ENCODE measurements at regions not wholly inside any gene's neighbourhood (a gene's known extent, or its start where the extent isn't known, plus 50 kb on each side); places are given as distances from the start of the nearest gene placed in this dataset.
"Not testable (repeated sequence)": the region's sequence is repeated elsewhere in the genome, so short reads cannot be mapped to it uniquely, and the experiment has no call there.

DNA sequence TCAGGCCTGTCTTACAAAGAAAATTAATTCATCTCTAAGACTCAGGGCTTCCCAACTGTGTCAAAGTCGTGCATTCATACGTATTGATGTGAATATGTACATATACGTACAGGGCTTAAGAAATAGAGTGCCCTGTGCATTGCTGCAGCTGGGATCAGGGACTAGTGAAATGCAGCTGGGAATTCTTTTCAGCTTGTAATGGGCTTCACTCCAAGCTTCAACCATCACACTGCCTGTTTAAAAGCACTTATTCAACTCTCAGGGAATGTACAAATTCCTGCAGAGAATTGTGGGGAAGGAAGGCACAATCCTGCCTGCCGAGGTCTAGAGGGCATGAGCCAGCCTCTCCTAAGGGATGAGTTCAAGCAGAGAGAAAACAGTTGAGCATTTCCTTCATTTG lies 59.6 kb upstream of the MAN2A1 start:
- TF ChIP-seq, protein P1, sequence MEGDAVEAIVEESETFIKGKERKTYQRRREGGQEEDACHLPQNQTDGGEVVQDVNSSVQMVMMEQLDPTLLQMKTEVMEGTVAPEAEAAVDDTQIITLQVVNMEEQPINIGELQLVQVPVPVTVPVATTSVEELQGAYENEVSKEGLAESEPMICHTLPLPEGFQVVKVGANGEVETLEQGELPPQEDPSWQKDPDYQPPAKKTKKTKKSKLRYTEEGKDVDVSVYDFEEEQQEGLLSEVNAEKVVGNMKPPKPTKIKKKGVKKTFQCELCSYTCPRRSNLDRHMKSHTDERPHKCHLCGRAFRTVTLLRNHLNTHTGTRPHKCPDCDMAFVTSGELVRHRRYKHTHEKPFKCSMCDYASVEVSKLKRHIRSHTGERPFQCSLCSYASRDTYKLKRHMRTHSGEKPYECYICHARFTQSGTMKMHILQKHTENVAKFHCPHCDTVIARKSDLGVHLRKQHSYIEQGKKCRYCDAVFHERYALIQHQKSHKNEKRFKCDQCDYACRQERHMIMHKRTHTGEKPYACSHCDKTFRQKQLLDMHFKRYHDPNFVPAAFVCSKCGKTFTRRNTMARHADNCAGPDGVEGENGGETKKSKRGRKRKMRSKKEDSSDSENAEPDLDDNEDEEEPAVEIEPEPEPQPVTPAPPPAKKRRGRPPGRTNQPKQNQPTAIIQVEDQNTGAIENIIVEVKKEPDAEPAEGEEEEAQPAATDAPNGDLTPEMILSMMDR (IDR thresholded peaks at IDR 0.05; ENCODE audit: low read depth, low read length) = no peak
- no peak for TF ChIP-seq EZH2phosphoT487 (IDR thresholded peaks at IDR 0.05; ENCODE audit: low read depth)
- no peak overlapping the region for H3K4me3 ChIP-seq (ENCODE audit: low read length)
- H3K36me3 ChIP-seq (replicated peaks; ENCODE audit: low read depth, low read length) = no peaks in the 10 kb centered on the region
- H3K27me3 ChIP-seq (ENCODE audit: low read depth, low read length) = no peaks in the 10 kb centered on the region
- H3K27ac ChIP-seq (ENCODE audit: low read length) = no peak overlapping the region
- no peak overlapping the region for H3K4me2 ChIP-seq (ENCODE audit: low read length)
- no peaks in the 10 kb centered on the region for H3K4me1 ChIP-seq (ENCODE audit: low read length)
- no peak overlapping the region for H2AFZ ChIP-seq (ENCODE audit: low read depth, low read length)
- no peak overlapping the region for H3K9ac ChIP-seq (ENCODE audit: low read length)
- H4K20me1 ChIP-seq (ENCODE audit: insufficient read depth, low read length) = no peaks in the 10 kb centered on the region
- H3K79me2 ChIP-seq (ENCODE audit: low read length) = no peaks in the 10 kb centered on the region
- no peaks in the 10 kb centered on the region for H3K9me3 ChIP-seq (ENCODE audit: insufficient read depth, low read length)

DNA sequence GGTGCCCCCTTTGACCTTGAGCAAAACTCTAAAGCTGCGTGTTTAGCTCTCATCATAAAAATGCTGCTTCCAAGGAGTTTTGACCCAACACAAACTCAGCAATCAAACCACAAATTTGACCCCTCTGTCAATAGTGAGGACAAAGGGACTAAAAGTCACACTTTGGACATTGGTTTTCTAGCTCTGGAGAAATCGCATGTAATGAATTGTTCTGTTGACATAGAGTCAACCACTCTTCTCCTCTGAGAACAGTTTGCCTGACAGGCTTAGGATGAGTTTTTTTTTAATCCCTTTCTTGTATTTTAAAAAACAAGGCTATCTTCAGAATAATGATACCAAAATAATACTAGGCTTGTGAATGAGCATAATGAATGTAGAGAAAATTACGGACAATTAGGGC lies 61.1 kb upstream of the MAN2A1 start:
- no peaks in the 10 kb centered on the region for H3K36me3 ChIP-seq (replicated peaks; ENCODE audit: low read depth, low read length)
- H3K4me3 ChIP-seq (ENCODE audit: low read length) = no peak overlapping the region
- H3K4me2 ChIP-seq (ENCODE audit: low read length) = no peak overlapping the region
- no peak for TF ChIP-seq EZH2phosphoT487 (IDR thresholded peaks at IDR 0.05; ENCODE audit: low read depth)
- TF ChIP-seq, protein P1 (IDR thresholded peaks at IDR 0.05; ENCODE audit: low read depth, low read length) = no peak
- no peak overlapping the region for H3K27ac ChIP-seq (ENCODE audit: low read length)
- no peaks in the 10 kb centered on the region for H3K79me2 ChIP-seq (ENCODE audit: low read length)
- H3K9me3 ChIP-seq (ENCODE audit: insufficient read depth, low read length) = no peaks in the 10 kb centered on the region
- no peak overlapping the region for H2AFZ ChIP-seq (ENCODE audit: low read depth, low read length)
- no peak overlapping the region for H3K9ac ChIP-seq (ENCODE audit: low read length)
- no peaks in the 10 kb centered on the region for H4K20me1 ChIP-seq (ENCODE audit: insufficient read depth, low read length)
- no peaks in the 10 kb centered on the region for H3K27me3 ChIP-seq (ENCODE audit: low read depth, low read length)
- H3K4me1 ChIP-seq (ENCODE audit: low read length) = no peaks in the 10 kb centered on the region

DNA sequence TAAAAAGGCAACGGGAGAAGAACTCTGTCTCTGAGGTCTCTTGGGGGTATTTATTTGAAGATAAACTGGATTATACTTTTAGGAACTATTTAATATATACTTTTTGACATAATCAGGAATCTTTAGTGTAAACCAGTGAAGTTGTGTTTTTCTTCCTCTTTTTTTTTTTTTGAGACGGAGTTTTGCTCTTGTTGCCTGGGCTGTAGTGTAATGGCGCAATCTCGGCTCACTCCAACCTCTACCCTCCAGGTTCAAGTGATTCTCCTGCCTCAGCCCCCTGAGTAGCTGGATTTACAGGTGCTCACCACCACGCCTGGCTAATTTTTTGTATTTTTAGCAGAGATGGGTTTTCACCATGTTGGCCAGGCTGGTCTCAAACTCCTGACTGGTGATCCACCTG lies 68.5 kb upstream of the MAN2A1 start:
- Histone ChIP-seq H3K4me1 (ENCODE audit: low read length) (peaks cover 26% of the 10 kb centered on the region), H3K27me3 (ENCODE audit: low read depth, low read length) (peaks cover 20% of the 10 kb centered on the region)
- not testable (repeated sequence) for H3K9ac ChIP-seq (ENCODE audit: low read length); H3K79me2 ChIP-seq (ENCODE audit: low read length); H3K36me3 ChIP-seq (replicated peaks; ENCODE audit: low read depth, low read length); H4K20me1 ChIP-seq (ENCODE audit: insufficient read depth, low read length); H3K9me3 ChIP-seq (ENCODE audit: insufficient read depth, low read length); H3K4me3 ChIP-seq (ENCODE audit: low read length); H3K27ac ChIP-seq (ENCODE audit: low read length); H2AFZ ChIP-seq (ENCODE audit: low read depth, low read length); H3K4me2 ChIP-seq (ENCODE audit: low read length)

DNA sequence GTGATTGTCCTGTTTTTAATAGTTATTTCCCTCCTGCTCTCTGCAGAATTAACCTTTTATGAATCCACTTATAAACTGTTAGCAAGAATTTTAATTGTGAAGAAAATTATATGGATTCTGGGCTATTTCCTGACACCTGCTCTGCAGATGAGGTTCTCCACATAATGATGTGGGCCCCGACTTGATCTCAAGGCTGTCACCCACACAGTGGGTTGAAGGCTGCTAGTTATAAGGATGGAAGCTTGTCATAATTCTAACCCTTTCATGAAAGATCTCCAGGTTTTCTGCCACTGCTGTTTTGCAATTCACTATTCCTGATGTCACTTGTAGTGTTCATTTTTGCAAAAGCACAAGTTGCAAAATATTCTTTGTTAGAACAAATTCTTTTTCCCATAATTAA lies 69.1 kb upstream of the MAN2A1 start:
- no peak overlapping the region for H3K9ac ChIP-seq (ENCODE audit: low read length)
- no peak overlapping the region for H2AFZ ChIP-seq (ENCODE audit: low read depth, low read length)
- peaks cover 22% of the 10 kb centered on the region for H3K27me3 ChIP-seq (ENCODE audit: low read depth, low read length)
- H3K27ac ChIP-seq (ENCODE audit: low read length) = no peak overlapping the region
- H3K79me2 ChIP-seq (ENCODE audit: low read length) = no peaks in the 10 kb centered on the region
- no peaks in the 10 kb centered on the region for H4K20me1 ChIP-seq (ENCODE audit: insufficient read depth, low read length)
- TF ChIP-seq, protein P1 (IDR thresholded peaks at IDR 0.05; ENCODE audit: low read depth, low read length) = no peak
- TF ChIP-seq EZH2phosphoT487 (IDR thresholded peaks at IDR 0.05; ENCODE audit: low read depth) = no peak
- H3K9me3 ChIP-seq (ENCODE audit: insufficient read depth, low read length) = no peaks in the 10 kb centered on the region
- H3K36me3 ChIP-seq (replicated peaks; ENCODE audit: low read depth, low read length) = no peaks in the 10 kb centered on the region
- peaks cover 26% of the 10 kb centered on the region for H3K4me1 ChIP-seq (ENCODE audit: low read length)
- peak overlapping the region; percentile 40 for H3K4me2 ChIP-seq (ENCODE audit: low read length)
- H3K4me3 ChIP-seq (ENCODE audit: low read length) = no peak overlapping the region

DNA sequence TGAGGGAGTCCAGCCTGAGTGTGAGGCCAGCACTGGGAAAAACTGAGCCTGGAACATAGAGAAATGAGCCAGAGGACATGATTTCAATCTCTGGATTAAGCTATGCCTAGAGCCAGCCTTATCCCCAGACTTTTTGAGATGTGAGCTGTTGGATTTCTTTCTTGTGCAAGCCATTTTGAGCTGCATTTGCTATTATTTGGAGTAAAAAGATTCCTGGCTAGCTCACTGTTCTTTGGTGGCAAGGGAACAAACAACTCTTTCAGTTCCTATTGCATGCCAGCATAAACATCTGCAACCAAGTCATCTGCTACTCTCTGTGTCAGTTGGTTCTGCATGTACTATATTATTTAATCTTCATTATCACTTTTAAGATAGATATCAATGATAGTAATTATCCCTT lies 70.1 kb upstream of the MAN2A1 start:
- H2AFZ ChIP-seq (ENCODE audit: low read depth, low read length) = no peak overlapping the region
- peak overlapping the region; percentile 40 for H3K4me2 ChIP-seq (ENCODE audit: low read length)
- H3K4me3 ChIP-seq (ENCODE audit: low read length) = peak overlapping the region; percentile 28; the same call in 1 of the 2 replicates
- no peaks in the 10 kb centered on the region for H3K79me2 ChIP-seq (ENCODE audit: low read length)
- no peak overlapping the region for H3K9ac ChIP-seq (ENCODE audit: low read length)
- H4K20me1 ChIP-seq (ENCODE audit: insufficient read depth, low read length) = no peaks in the 10 kb centered on the region
- peaks cover 26% of the 10 kb centered on the region for H3K4me1 ChIP-seq (ENCODE audit: low read length)
- no peaks in the 10 kb centered on the region for H3K9me3 ChIP-seq (ENCODE audit: insufficient read depth, low read length)
- no peak overlapping the region for H3K27ac ChIP-seq (ENCODE audit: low read length)
- peaks cover 22% of the 10 kb centered on the region for H3K27me3 ChIP-seq (ENCODE audit: low read depth, low read length)
- H3K36me3 ChIP-seq (replicated peaks; ENCODE audit: low read depth, low read length) = no peaks in the 10 kb centered on the region
- TF ChIP-seq, protein P1 (IDR thresholded peaks at IDR 0.05; ENCODE audit: low read depth, low read length) = no peak
- no peak for TF ChIP-seq EZH2phosphoT487 (IDR thresholded peaks at IDR 0.05; ENCODE audit: low read depth)
